Body of pancreas (tissue), 4 donors: ENCODE measurements at regions not wholly inside any gene's neighbourhood (a gene's known extent, or its start where the extent isn't known, plus 50 kb on each side); places are given as distances from the start of the nearest gene placed in this dataset.

ENCODE experiments used
- POLR2A ChIP-seq, 3 donors: fragments of 450-650 bp; IDR thresholded peaks; one replicate each; pipeline ENCODE4 v1.6.1; 2016; ENCODE audit warnings: antibody characterized with exemption in 3 of 3, mild to moderate bottlenecking in 2 of 3
- TF ChIP-seq, protein P1 (sequence below), 7 experiments: fragments of 450-650 bp in 4 of 7; fragments of 200-600 bp in 3 of 7; sonication (generic) in 3 of 7; IDR thresholded peaks; one replicate each; pipeline ENCODE4 v1.5.1; 2016 to 2019; ENCODE audit warnings: antibody characterized with exemption in 7 of 7

DNA sequence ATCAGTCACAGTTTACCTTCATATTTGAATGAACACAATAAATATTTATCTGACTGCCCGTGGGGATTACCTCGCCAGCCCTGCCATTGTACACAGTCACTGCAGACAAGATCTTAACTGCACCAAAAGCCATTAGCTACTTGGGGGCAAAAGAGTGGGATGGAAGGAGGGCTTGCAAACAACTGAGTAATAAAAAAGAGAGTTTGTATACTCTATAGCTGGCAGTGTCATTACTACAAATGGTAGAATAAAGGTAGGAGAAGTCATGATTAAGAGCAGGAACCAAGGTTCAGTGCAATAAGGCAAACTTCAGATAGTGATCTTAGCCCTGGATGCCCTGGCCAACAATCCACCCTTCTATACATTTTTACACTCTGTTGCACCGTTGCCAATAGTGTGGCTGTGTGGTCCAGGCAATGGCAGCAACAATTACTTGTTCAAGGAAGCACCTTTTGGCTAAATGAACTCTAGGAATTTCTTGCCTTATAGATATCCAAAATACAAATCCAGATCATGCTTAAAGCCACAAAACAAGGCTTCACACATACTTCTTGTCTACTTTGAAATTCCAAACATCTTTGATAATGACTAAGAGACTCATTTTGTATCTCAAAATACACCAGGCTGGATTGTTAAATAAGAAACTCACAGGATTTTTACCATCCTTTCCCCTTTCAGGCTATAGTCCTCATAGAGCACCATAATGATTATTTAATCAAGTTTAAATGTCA, 955.4 kb upstream of the ADGRB3 start:
- TF ChIP-seq, protein P1, sequence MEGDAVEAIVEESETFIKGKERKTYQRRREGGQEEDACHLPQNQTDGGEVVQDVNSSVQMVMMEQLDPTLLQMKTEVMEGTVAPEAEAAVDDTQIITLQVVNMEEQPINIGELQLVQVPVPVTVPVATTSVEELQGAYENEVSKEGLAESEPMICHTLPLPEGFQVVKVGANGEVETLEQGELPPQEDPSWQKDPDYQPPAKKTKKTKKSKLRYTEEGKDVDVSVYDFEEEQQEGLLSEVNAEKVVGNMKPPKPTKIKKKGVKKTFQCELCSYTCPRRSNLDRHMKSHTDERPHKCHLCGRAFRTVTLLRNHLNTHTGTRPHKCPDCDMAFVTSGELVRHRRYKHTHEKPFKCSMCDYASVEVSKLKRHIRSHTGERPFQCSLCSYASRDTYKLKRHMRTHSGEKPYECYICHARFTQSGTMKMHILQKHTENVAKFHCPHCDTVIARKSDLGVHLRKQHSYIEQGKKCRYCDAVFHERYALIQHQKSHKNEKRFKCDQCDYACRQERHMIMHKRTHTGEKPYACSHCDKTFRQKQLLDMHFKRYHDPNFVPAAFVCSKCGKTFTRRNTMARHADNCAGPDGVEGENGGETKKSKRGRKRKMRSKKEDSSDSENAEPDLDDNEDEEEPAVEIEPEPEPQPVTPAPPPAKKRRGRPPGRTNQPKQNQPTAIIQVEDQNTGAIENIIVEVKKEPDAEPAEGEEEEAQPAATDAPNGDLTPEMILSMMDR (IDR thresholded peaks at IDR 0.05) = no peak
- TF ChIP-seq POLR2A (IDR thresholded peaks at IDR 0.05) = no peak
